OCI-LY7 (cell line): ENCODE measurements at regions not wholly inside any gene's neighbourhood (a gene's known extent, or its start where the extent isn't known, plus 50 kb on each side); places are given as distances from the start of the nearest gene placed in this dataset.

Source experiments
- BruUV-seq: library from RNA; stranded (reverse); fragments of 400-500 nt; replicated peaks from 2 replicates; lab custom pipeline; 2021; lab: Mats Ljungman, UMichigan
- CTCF ChIA-PET: fragments of 300-600 bp; sonication (Branson Sonifier 250); formaldehyde crosslinking; loops from one replicate; lab custom pipeline; 2022; ENCODE audit warnings: antibody characterized with exemption; ENCODE audit not compliant: unreplicated experiment; lab: Charles Lee
- POLR2A ChIA-PET: fragments of 300-600 bp; sonication (Branson Sonifier 250); formaldehyde crosslinking; loops from one replicate; lab custom pipeline; 2022; ENCODE audit warnings: antibody characterized with exemption; lab: Charles Lee
- DNase-seq: peaks from one replicate; pipeline ENCODE4 v3.0.0-alpha.2; 2015; ENCODE audit warnings: low spot score
- H2AFZ ChIP-seq: fragments of 200-600 bp; sonication (generic), shearing (Covaris generic); 2 replicates; pipeline ENCODE4 v1.6.1; 2014; ENCODE audit warnings: mild to moderate bottlenecking, antibody characterized with exemption, low read length, moderate library complexity
- H3K27ac ChIP-seq: fragments of 200-600 bp; sonication (generic); 2 replicates; pipeline ENCODE4 v1.5.1; 2014; ENCODE audit warnings: mixed run types, low read depth, mild to moderate bottlenecking, moderate library complexity, low read length, inconsistent platforms; ENCODE audit not compliant: poor library complexity, severe bottlenecking
- H3K36me3 ChIP-seq: fragments of 200-600 bp; sonication (generic); 2 replicates; pipeline ENCODE4 v1.6.1; 2014; ENCODE audit warnings: mild to moderate bottlenecking, antibody characterized with exemption, low read length, moderate library complexity, mixed read lengths; ENCODE audit not compliant: insufficient read depth
- H3K4me1 ChIP-seq: fragments of 200-600 bp; sonication (generic); 2 replicates; pipeline ENCODE4 v1.5.1; 2014; ENCODE audit warnings: mild to moderate bottlenecking, low read length; ENCODE audit not compliant: insufficient read depth, poor library complexity, severe bottlenecking
- H3K4me2 ChIP-seq: fragments of 200-600 bp; sonication (generic); 2 replicates; pipeline ENCODE4 v1.6.1; 2014; ENCODE audit warnings: mild to moderate bottlenecking, low read length
- H3K4me3 ChIP-seq: fragments of 200-600 bp; sonication (generic); 2 replicates; pipeline ENCODE4 v1.5.1; 2014; ENCODE audit warnings: mild to moderate bottlenecking, low read depth, low read length; ENCODE audit not compliant: poor library complexity, severe bottlenecking
- H3K79me2 ChIP-seq: fragments of 200-600 bp; sonication (generic); 2 replicates; pipeline ENCODE4 v1.6.1; 2016; ENCODE audit warnings: low read depth, mild to moderate bottlenecking, low read length, moderate library complexity, mixed read lengths; ENCODE audit not compliant: insufficient read depth
- H3K9me2 ChIP-seq: fragments of 200-600 bp; sonication (generic); 2 replicates; pipeline ENCODE4 v1.6.1; 2016; ENCODE audit warnings: mild to moderate bottlenecking, low read length, mixed read lengths; ENCODE audit not compliant: insufficient read depth
- H3K9me3 ChIP-seq: fragments of 200-600 bp; sonication (generic); 2 replicates; pipeline ENCODE4 v1.6.1; 2014; ENCODE audit warnings: mild to moderate bottlenecking, mixed run types, low read length, mixed read lengths
- H4K20me1 ChIP-seq: fragments of 200-600 bp; sonication (generic); 2 replicates; pipeline ENCODE4 v1.6.1; 2014; ENCODE audit warnings: mild to moderate bottlenecking, antibody characterized with exemption, low read length, moderate library complexity, mixed read lengths; ENCODE audit not compliant: insufficient read depth
- EZH2phosphoT487 ChIP-seq: fragments of 200-600 bp; sonication (generic); IDR thresholded peaks from 2 replicates; pipeline ENCODE4 v1.6.1; 2018; ENCODE audit warnings: low read depth, borderline replicate concordance, mild to moderate bottlenecking, mixed run types, antibody characterized with exemption, low read length, moderate library complexity, mixed read lengths
- intact Hi-C: fragments of 100-400 bp; cut with micrococcal nuclease; formaldehyde crosslinking; loops from one replicate; pipeline ENCODE4 v1.10.0; 2022; ENCODE audit not compliant: unreplicated experiment
- TF ChIP-seq, protein P1 (sequence below): fragments of 200-600 bp; sonication (generic); conservative IDR thresholded peaks from 2 replicates; pipeline ENCODE4 v1.5.1; 2014; ENCODE audit warnings: mild to moderate bottlenecking, antibody characterized with exemption, low read length, moderate library complexity, mixed read lengths

DNA sequence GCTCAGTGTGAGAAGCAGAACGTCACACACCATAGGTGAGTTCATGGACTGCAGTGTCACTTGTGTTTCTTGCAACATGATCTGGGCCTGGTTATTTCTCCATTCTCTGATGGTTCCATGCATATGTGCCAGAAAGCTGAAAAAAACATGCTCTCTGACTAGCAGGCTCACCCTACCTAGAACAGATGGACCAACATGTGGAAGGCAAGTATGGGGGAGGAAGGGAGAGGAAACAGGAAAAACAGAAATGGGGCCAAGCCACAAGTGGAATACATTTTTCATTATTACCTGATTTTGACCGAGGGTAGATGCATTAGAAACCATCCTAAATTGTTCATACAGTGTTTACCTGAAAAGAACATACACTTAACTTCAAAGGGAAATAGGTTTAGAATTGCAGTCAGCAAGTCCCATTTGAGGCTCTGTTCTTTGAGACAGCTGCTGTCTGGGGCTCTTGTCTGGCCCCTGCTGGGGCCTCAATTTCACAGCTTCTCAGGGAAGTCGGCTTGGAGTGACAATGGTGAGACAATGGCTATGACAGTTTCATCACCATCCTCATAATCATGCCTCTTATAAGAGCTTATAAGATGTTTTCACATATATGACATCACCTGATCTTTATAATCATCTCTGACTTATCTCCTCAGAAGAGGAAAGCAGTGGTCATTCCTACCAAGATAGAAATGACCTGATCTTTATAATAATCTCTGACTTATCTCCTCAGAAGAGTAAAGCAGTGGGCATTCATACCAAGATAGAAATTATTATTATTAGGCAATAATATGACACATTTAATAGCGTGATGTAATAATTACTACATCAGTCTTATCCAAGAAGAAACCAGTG, 327.3 kb downstream of the SIPA1L2 start:
- Histone ChIP-seq H3K79me2 (no peaks in the 10 kb centered on the region), H3K9me3 (no peaks in the 10 kb centered on the region), H3K4me3 (no peak overlapping the region), H4K20me1 (no peaks in the 10 kb centered on the region), H3K27ac (no peak overlapping the region), H3K36me3 (no peaks in the 10 kb centered on the region), H3K9me2 (no peaks in the 10 kb centered on the region), H2AFZ (no peak overlapping the region), H3K4me2 (no peak overlapping the region), H3K4me1 (no peaks in the 10 kb centered on the region)
- no peak for TF ChIP-seq EZH2phosphoT487
- TF ChIP-seq, protein P1, sequence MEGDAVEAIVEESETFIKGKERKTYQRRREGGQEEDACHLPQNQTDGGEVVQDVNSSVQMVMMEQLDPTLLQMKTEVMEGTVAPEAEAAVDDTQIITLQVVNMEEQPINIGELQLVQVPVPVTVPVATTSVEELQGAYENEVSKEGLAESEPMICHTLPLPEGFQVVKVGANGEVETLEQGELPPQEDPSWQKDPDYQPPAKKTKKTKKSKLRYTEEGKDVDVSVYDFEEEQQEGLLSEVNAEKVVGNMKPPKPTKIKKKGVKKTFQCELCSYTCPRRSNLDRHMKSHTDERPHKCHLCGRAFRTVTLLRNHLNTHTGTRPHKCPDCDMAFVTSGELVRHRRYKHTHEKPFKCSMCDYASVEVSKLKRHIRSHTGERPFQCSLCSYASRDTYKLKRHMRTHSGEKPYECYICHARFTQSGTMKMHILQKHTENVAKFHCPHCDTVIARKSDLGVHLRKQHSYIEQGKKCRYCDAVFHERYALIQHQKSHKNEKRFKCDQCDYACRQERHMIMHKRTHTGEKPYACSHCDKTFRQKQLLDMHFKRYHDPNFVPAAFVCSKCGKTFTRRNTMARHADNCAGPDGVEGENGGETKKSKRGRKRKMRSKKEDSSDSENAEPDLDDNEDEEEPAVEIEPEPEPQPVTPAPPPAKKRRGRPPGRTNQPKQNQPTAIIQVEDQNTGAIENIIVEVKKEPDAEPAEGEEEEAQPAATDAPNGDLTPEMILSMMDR = no peak
- CTCF ChIA-PET = no interaction called here
- POLR2A ChIA-PET = interaction anchor here (0.6 kb wide), 1 partner anchor 11 kb away, joined by 3 read pairs; no protein-coding TSS in a partner anchor
- intact Hi-C loops = no loop called here
- BruUV-seq = no TSS peak
- DNase-seq = no peak

DNA sequence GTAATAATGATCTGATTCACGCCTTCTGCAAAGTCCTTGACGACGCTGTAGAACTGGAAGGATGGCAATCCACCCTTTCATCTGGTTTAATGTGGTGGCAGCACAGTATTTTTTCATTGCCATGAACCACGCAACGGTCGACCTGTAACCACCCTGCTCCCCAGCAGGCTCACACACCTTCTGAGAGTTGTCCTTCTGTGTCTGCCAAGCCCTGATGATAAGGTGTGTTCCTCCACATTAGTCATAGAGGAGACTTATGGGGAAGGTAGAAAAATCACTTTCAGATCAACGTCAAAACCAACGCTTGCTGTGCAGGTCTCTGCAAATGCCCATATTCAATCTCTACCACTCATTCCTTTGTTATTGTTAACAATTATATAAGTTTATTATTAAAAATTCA, 328.7 kb downstream of the SIPA1L2 start:
- POLR2A ChIA-PET = interaction anchor here (0.6 kb wide), 1 partner anchor 200 kb away, joined by 3 read pairs; no protein-coding TSS in a partner anchor
- Histone ChIP-seq H3K4me1 (no peaks in the 10 kb centered on the region), H3K36me3 (no peaks in the 10 kb centered on the region), H2AFZ (no peak overlapping the region), H3K27ac (no peak overlapping the region), H4K20me1 (no peaks in the 10 kb centered on the region), H3K4me3 (no peak overlapping the region), H3K79me2 (no peaks in the 10 kb centered on the region), H3K9me3 (no peaks in the 10 kb centered on the region), H3K4me2 (no peak overlapping the region), H3K9me2 (no peaks in the 10 kb centered on the region)
- no peak for DNase-seq
- TF ChIP-seq, protein P1 = no peak
- no peak for TF ChIP-seq EZH2phosphoT487
- no TSS peak for BruUV-seq
- CTCF ChIA-PET = no interaction called here
- intact Hi-C loops = no loop called here

DNA sequence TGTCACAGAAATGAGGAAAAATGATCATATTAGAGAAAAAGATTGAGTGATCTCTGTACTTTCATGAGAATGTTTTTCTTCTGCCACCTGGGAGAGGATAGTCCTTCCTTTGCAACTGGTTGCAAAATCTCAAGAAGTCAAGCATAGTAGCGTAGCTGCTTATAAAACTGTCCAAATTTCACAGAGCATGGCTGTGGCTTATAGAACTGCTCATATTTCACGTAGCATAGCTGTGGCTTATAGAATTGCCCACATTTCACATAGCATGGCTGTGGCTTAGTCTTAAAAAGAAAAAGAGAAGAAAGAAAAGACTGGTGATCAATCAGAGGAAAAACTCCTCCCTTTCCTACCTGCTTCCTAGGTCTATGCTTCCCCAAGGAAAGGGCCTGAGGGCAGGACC, 329.5 kb downstream of the SIPA1L2 start:
- Histone ChIP-seq H3K36me3 (no peaks in the 10 kb centered on the region), H3K4me2 (no peak overlapping the region), H3K27ac (no peak overlapping the region), H4K20me1 (no peaks in the 10 kb centered on the region), H3K4me1 (no peaks in the 10 kb centered on the region), H3K79me2 (no peaks in the 10 kb centered on the region), H3K4me3 (no peak overlapping the region), H3K9me2 (no peaks in the 10 kb centered on the region), H3K9me3 (no peaks in the 10 kb centered on the region), H2AFZ (no peak overlapping the region)
- intact Hi-C loops = no loop called here
- ChIA-PET POLR2A (no interaction called here), CTCF (no interaction called here)
- no TSS peak for BruUV-seq
- no peak for DNase-seq
- TF ChIP-seq EZH2phosphoT487 = no peak
- TF ChIP-seq, protein P1 = no peak
